ENCODE measurements at regions not wholly inside any gene's neighbourhood (a gene's known extent, or its start where the extent isn't known, plus 50 kb on each side); places are given as distances from the start of the nearest gene placed in this dataset.

DNA sequence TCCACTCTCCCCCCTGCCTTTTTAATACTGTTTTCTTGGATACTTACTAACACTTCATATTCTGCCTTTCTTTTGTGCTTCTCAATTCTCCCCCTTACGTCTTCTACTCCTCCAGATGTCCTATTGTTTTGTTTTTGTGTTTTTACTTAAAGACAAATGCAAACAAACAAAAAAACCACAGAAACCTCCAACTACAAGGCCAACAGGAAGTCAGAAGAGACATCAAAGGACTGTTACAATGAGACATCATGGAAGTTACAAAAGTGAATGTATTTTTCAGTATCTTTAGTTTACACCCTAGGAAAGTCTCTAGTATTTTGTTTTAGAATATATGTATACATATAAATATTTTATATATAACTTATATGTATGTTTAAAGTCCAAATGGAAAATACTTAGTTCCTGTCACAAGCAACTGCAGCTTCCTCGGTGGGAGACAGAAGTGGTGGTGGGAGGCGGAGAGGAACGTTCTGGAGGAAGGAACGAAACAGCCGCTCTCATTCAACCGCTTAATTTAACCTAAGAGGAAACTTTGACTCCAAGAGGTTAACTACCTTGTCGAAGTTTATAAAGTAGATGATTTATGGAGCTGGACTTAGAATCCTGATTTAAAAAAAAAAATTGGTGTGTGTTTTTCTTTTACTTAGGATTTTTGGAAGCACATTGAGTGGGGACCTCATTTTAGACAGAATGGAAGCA is 168.9 kb upstream of the PDE10A start:
- ATAC-seq, result no peak
- H3K36me3 ChIP-seq, result no peaks in the 10 kb centered on the region
- no peaks in the 10 kb centered on the region for H3K4me1 ChIP-seq
- intact Hi-C loops (cut with DNase I; ENCODE audit: low total_unique reads) (no loop called here), in situ Hi-C loops (cut with MboI; ENCODE audit: low sequenced_read_pairs in 4 of 4) (loop anchor here in 1 of 4 donors (25.0 kb wide), 1 partner anchor 395 kb away; no protein-coding TSS in a partner anchor)
- H3K27me3 ChIP-seq, result no peaks in the 10 kb centered on the region
- no peak overlapping the region for H3K4me3 ChIP-seq
- DNase-seq, result no peak
- no peak for TF ChIP-seq POLR2A (IDR thresholded peaks at IDR 0.05)
- TF ChIP-seq, protein P1, sequence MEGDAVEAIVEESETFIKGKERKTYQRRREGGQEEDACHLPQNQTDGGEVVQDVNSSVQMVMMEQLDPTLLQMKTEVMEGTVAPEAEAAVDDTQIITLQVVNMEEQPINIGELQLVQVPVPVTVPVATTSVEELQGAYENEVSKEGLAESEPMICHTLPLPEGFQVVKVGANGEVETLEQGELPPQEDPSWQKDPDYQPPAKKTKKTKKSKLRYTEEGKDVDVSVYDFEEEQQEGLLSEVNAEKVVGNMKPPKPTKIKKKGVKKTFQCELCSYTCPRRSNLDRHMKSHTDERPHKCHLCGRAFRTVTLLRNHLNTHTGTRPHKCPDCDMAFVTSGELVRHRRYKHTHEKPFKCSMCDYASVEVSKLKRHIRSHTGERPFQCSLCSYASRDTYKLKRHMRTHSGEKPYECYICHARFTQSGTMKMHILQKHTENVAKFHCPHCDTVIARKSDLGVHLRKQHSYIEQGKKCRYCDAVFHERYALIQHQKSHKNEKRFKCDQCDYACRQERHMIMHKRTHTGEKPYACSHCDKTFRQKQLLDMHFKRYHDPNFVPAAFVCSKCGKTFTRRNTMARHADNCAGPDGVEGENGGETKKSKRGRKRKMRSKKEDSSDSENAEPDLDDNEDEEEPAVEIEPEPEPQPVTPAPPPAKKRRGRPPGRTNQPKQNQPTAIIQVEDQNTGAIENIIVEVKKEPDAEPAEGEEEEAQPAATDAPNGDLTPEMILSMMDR (IDR thresholded peaks at IDR 0.05 in 4 of 5, conservative IDR thresholded peaks at IDR 0.05 in 1 of 5), result no peak
- H3K9me3 ChIP-seq, result no peaks in the 10 kb centered on the region
- H3K27ac ChIP-seq, result no peak overlapping the region

DNA sequence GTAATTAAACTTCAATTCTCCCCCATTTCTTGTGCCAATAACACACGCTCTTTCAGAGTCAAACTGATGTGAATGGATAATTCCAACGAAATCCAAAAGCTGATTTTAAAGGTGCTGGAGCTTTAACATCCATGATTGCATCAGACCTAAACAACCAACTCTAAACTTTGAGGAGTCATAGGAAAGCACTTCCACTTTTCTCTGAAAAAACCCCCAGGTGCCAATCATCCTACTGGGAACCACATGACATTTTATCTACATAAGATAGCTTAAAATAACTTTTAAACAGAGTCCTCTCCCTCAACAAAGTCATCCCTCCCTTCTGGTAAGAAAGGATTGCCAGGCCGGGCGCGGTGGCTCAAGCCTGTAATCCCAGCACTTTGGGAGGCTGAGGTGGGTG is 167.7 kb upstream of the PDE10A start:
- TF ChIP-seq, protein P1 (IDR thresholded peaks at IDR 0.05 in 4 of 5, conservative IDR thresholded peaks at IDR 0.05 in 1 of 5), result no peak
- no peak for TF ChIP-seq POLR2A (IDR thresholded peaks at IDR 0.05)

DNA sequence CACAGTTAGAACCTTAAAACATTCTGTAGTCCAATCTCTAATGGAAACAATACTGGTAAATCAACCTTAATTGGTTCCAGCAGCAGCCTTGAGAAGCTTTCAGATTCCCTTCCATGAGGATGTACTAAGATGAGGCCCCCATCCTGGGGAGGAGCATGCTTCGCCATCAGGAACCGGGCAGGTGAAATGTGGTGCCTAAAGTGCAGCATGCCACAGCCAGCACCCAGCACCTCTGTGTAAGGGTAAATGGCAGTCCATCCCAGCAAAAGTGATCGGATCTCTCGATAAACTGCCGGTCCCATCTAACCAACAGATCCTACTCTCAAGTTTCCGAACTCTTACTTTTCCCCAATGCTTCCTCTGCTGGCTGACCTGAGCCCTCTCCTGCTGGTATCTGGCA is 166.3 kb upstream of the PDE10A start:
- in situ Hi-C loops (cut with MboI; ENCODE audit: low sequenced_read_pairs in 4 of 4) (loop anchor here in 1 of 4 donors (25.0 kb wide), 1 partner anchor 392 kb away; no protein-coding TSS in a partner anchor), intact Hi-C loops (cut with DNase I; ENCODE audit: low total_unique reads) (no loop called here)
- no peak for TF ChIP-seq POLR2A (IDR thresholded peaks at IDR 0.05)
- TF ChIP-seq, protein P1 (IDR thresholded peaks at IDR 0.05 in 4 of 5, conservative IDR thresholded peaks at IDR 0.05 in 1 of 5), result no peak
- Histone ChIP-seq H3K9me3 (no peaks in the 10 kb centered on the region), H3K27ac (no peak overlapping the region), H3K4me1 (no peaks in the 10 kb centered on the region), H3K27me3 (no peaks in the 10 kb centered on the region), H3K36me3 (no peaks in the 10 kb centered on the region), H3K4me3 (no peak overlapping the region)
- DNase-seq, result no peak
- no peak for ATAC-seq

More for the DNA sequence above, 167.7 kb upstream of the PDE10A start:
- ATAC-seq (no peak), DNase-seq (no peak)
- no peak overlapping the region for H3K27ac ChIP-seq
- intact Hi-C loops (cut with DNase I; ENCODE audit: low total_unique reads) (no loop called here), in situ Hi-C loops (cut with MboI; ENCODE audit: low sequenced_read_pairs in 4 of 4) (loop anchor here in 1 of 4 donors (25.0 kb wide), 1 partner anchor 393 kb away; no protein-coding TSS in a partner anchor)
- no peaks in the 10 kb centered on the region for H3K4me1 ChIP-seq
- no peaks in the 10 kb centered on the region for H3K27me3 ChIP-seq
- no peaks in the 10 kb centered on the region for H3K9me3 ChIP-seq
- H3K4me3 ChIP-seq, result no peak overlapping the region
- H3K36me3 ChIP-seq, result no peaks in the 10 kb centered on the region

DNA sequence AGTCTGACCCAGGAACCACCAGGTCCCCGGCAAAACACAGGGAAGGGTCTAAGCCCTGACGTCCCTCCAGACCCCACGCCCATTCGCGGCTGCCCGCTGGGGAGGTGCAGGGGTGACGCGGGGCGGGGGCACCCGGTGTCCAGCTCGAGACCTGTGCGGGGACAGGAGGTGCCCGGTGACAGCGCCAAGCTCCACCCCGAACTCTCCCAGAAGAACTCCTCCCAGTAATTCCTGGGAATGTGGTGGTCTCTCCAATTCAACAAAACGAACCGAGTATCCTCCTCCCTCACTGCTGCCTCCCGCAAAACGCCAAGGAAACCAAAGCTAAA is 164.1 kb upstream of the PDE10A start:
- Histone ChIP-seq H3K27me3 (no peaks in the 10 kb centered on the region), H3K27ac (no peak overlapping the region), H3K36me3 (no peaks in the 10 kb centered on the region), H3K4me3 (no peak overlapping the region), H3K4me1 (no peaks in the 10 kb centered on the region), H3K9me3 (no peaks in the 10 kb centered on the region)
- DNase-seq (no peak), ATAC-seq (no peak)
- intact Hi-C loops (cut with DNase I; ENCODE audit: low total_unique reads) (no loop called here), in situ Hi-C loops (cut with MboI; ENCODE audit: low sequenced_read_pairs in 4 of 4) (loop anchor here in 1 of 4 donors (25.0 kb wide), 1 partner anchor 390 kb away; no protein-coding TSS in a partner anchor)
- TF ChIP-seq POLR2A (IDR thresholded peaks at IDR 0.05), result no peak
- TF ChIP-seq, protein P1 (IDR thresholded peaks at IDR 0.05 in 4 of 5, conservative IDR thresholded peaks at IDR 0.05 in 1 of 5), result no peak

Data from gastrocnemius medialis (tissue), 4 donors.